ENCODE measurements at regions not wholly inside any gene's neighbourhood (a gene's known extent, or its start where the extent isn't known, plus 50 kb on each side); places are given as distances from the start of the nearest gene placed in this dataset.

- TF ChIP-seq PATZ1 (CRISPR knock-in tag; IDR thresholded peaks at IDR 0.05; ENCODE audit: borderline replicate concordance): no peak
- no peak for TF ChIP-seq TSHZ2 (CRISPR knock-in tag; IDR thresholded peaks at IDR 0.05)
- TF ChIP-seq CSRNP3 (CRISPR knock-in tag; IDR thresholded peaks at IDR 0.05): no peak
Measured at GRCh38 chr2:77778917-77779316, 256.7 kb upstream of the LRRTM4 start.

Data from SK-N-SH treated with all-trans-retinoic acid at 6 μM for 48 hours (cell line).